HEK293 (cell line): ENCODE measurements at regions not wholly inside any gene's neighbourhood (a gene's known extent, or its start where the extent isn't known, plus 50 kb on each side); places are given as distances from the start of the nearest gene placed in this dataset.

Experiments used
- CTCF ChIA-PET: fragments of 350-600 bp; formaldehyde crosslinking; extraction: SDS; loops from one replicate; lab custom pipeline; 2021; ENCODE audit warnings: antibody characterized with exemption; lab: Yijun Ruan, JAX
- POLR2A ChIA-PET: fragments of 300-600 bp; formaldehyde crosslinking; extraction: SDS; loops from one replicate; lab custom pipeline; 2020; ENCODE audit warnings: antibody characterized with exemption, inconsistent platforms; lab: Yijun Ruan, JAX
- H3K27ac ChIP-seq: fragments of 200-500 bp; sonication (Bioruptor generic); 2 replicates; pipeline ENCODE4 v1.5.1; 2014; ENCODE audit warnings: low read depth, low read length, control low read depth, inconsistent platforms; ENCODE audit errors: extremely low read depth
- H3K36me3 ChIP-seq, 2 experiments: fragments of 200-500 bp in 1 of 2; sonication (Bioruptor generic) in 1 of 2; 1 replicate in 1 of 2; 2 replicates in 1 of 2; pipeline ENCODE4 v1.5.1; 2014 to 2017; ENCODE audit warnings: inconsistent platforms in 2 of 2, low read length in 2 of 2; ENCODE audit not compliant: control insufficient read depth in 2 of 2, insufficient read depth in 1 of 2
- H3K4me1 ChIP-seq: fragments of 200-500 bp; sonication (Bioruptor generic); 2 replicates; pipeline ENCODE4 v1.5.1; 2014; ENCODE audit warnings: mild to moderate bottlenecking, low read length, inconsistent platforms; ENCODE audit not compliant: control insufficient read depth, insufficient read depth
- H3K4me3 ChIP-seq: 2 replicates; pipeline ENCODE4 v1.5.1; 2011; ENCODE audit warnings: low read depth, mild to moderate bottlenecking, control low read depth, low read length, moderate library complexity
- H3K9me3 ChIP-seq: fragments of 200-500 bp; sonication (Bioruptor generic); 2 replicates; pipeline ENCODE4 v1.5.1; 2014; ENCODE audit warnings: low read depth, low read length, inconsistent platforms; ENCODE audit not compliant: control insufficient read depth, insufficient read depth
- KLF10 ChIP-seq: fragments of 450-650 bp; IDR thresholded peaks from 2 replicates; pipeline ENCODE4 v1.5.1; 2018; ENCODE audit warnings: missing biosample characterization, mild to moderate bottlenecking, missing genetic modification characterization
- REPIN1 ChIP-seq: fragments of 450-650 bp; formaldehyde crosslinking; IDR thresholded peaks from 2 replicates; pipeline ENCODE4 v1.5.1; 2017; ENCODE audit warnings: missing biosample characterization, missing genetic modification characterization, low read depth
- SP2 ChIP-seq: fragments of 450-650 bp; formaldehyde crosslinking; IDR thresholded peaks from 2 replicates; pipeline ENCODE4 v1.5.1; 2016; ENCODE audit warnings: missing biosample characterization, missing genetic modification characterization
- YY2 ChIP-seq: fragments of 450-650 bp; formaldehyde crosslinking; IDR thresholded peaks from 2 replicates; pipeline ENCODE4 v1.5.1; 2016; ENCODE audit warnings: missing biosample characterization, missing genetic modification characterization
- ZBTB17 ChIP-seq: fragments of 450-650 bp; formaldehyde crosslinking; IDR thresholded peaks from 2 replicates; pipeline ENCODE4 v1.5.1; 2016; ENCODE audit warnings: missing biosample characterization, missing genetic modification characterization
- ZBTB7A ChIP-seq: fragments of 450-650 bp; formaldehyde crosslinking; IDR thresholded peaks from 2 replicates; pipeline ENCODE4 v1.5.1; 2016; ENCODE audit warnings: low read depth, missing biosample characterization, missing genetic modification characterization
- ZFP41 ChIP-seq: fragments of 450-650 bp; formaldehyde crosslinking; IDR thresholded peaks from 2 replicates; pipeline ENCODE4 v1.5.1; 2016; ENCODE audit warnings: missing biosample characterization, missing genetic modification characterization, borderline replicate concordance
- ZNF169 ChIP-seq: fragments of 450-650 bp; formaldehyde crosslinking; IDR thresholded peaks from 2 replicates; pipeline ENCODE4 v1.5.1; 2016; ENCODE audit warnings: missing biosample characterization, missing genetic modification characterization
- ZNF2 ChIP-seq: fragments of 450-650 bp; formaldehyde crosslinking; IDR thresholded peaks from 2 replicates; pipeline ENCODE4 v1.5.1; 2016; ENCODE audit warnings: missing biosample characterization, missing genetic modification characterization
- ZNF239 ChIP-seq: fragments of 450-650 bp; formaldehyde crosslinking; IDR thresholded peaks from 2 replicates; pipeline ENCODE4 v1.5.1; 2016; ENCODE audit warnings: missing biosample characterization, missing genetic modification characterization
- ZNF248 ChIP-seq: fragments of 450-650 bp; formaldehyde crosslinking; IDR thresholded peaks from 2 replicates; pipeline ENCODE4 v1.5.1; 2017; ENCODE audit warnings: missing biosample characterization, missing genetic modification characterization
- ZNF292 ChIP-seq: fragments of 450-650 bp; formaldehyde crosslinking; IDR thresholded peaks from 2 replicates; pipeline ENCODE4 v1.5.1; 2016; ENCODE audit warnings: low read depth, missing biosample characterization, missing genetic modification characterization, borderline replicate concordance
- ZNF350 ChIP-seq: fragments of 450-650 bp; formaldehyde crosslinking; IDR thresholded peaks from 2 replicates; pipeline ENCODE4 v1.5.0; 2017; ENCODE audit warnings: missing biosample characterization, mild to moderate bottlenecking, missing genetic modification characterization
- ZNF433 ChIP-seq: fragments of 450-650 bp; formaldehyde crosslinking; IDR thresholded peaks from 2 replicates; pipeline ENCODE4 v1.5.1; 2016; ENCODE audit warnings: missing biosample characterization, missing genetic modification characterization, low read depth
- ZNF473 ChIP-seq: fragments of 450-650 bp; formaldehyde crosslinking; IDR thresholded peaks from 2 replicates; pipeline ENCODE4 v1.5.1; 2017; ENCODE audit warnings: missing biosample characterization, missing genetic modification characterization
- ZNF501 ChIP-seq: fragments of 450-650 bp; formaldehyde crosslinking; IDR thresholded peaks from 2 replicates; pipeline ENCODE4 v1.5.1; 2016; ENCODE audit warnings: missing biosample characterization, missing genetic modification characterization
- ZNF560 ChIP-seq: fragments of 450-650 bp; formaldehyde crosslinking; IDR thresholded peaks from 2 replicates; pipeline ENCODE4 v1.5.1; 2017; ENCODE audit warnings: missing biosample characterization, missing genetic modification characterization, borderline replicate concordance
- ZNF600 ChIP-seq: fragments of 450-650 bp; formaldehyde crosslinking; IDR thresholded peaks from 2 replicates; pipeline ENCODE4 v1.5.1; 2016; ENCODE audit warnings: missing biosample characterization, missing genetic modification characterization
- ZNF610 ChIP-seq: fragments of 450-650 bp; formaldehyde crosslinking; IDR thresholded peaks from 2 replicates; pipeline ENCODE4 v1.5.1; 2016; ENCODE audit warnings: missing biosample characterization, missing genetic modification characterization, borderline replicate concordance
- ZNF654 ChIP-seq: fragments of 450-650 bp; formaldehyde crosslinking; IDR thresholded peaks from 2 replicates; pipeline ENCODE4 v1.5.1; 2016; ENCODE audit warnings: low read depth, missing biosample characterization, missing genetic modification characterization
- ZNF677 ChIP-seq: fragments of 450-650 bp; IDR thresholded peaks from 2 replicates; pipeline ENCODE4 v1.5.0; 2018; ENCODE audit warnings: missing biosample characterization, mild to moderate bottlenecking, missing genetic modification characterization, moderate library complexity
- ZNF701 ChIP-seq: fragments of 450-650 bp; formaldehyde crosslinking; IDR thresholded peaks from 2 replicates; pipeline ENCODE4 v1.5.1; 2016; ENCODE audit warnings: missing biosample characterization, missing genetic modification characterization
- ZNF837 ChIP-seq: fragments of 450-650 bp; formaldehyde crosslinking; IDR thresholded peaks from 2 replicates; pipeline ENCODE4 v1.5.1; 2016; ENCODE audit warnings: missing biosample characterization, missing genetic modification characterization
- TF ChIP-seq, protein P1 (sequence below): fragments of 450-650 bp; formaldehyde crosslinking; IDR thresholded peaks from 2 replicates; pipeline ENCODE4 v1.5.1; 2016; ENCODE audit warnings: missing biosample characterization, missing genetic modification characterization
- TF ChIP-seq, protein P2 (sequence below): fragments of 450-650 bp; formaldehyde crosslinking; IDR thresholded peaks from 2 replicates; pipeline ENCODE4 v1.5.1; 2016; ENCODE audit warnings: missing biosample characterization, missing genetic modification characterization
- TF ChIP-seq, protein P3 (sequence below): fragments of 450-650 bp; formaldehyde crosslinking; IDR thresholded peaks from 2 replicates; pipeline ENCODE4 v1.5.1; 2017; ENCODE audit warnings: missing biosample characterization, missing genetic modification characterization
- TF ChIP-seq, protein P4 (sequence below): IDR thresholded peaks from 2 replicates; pipeline ENCODE4 v1.6.1; 2011; ENCODE audit warnings: mild to moderate bottlenecking, low read depth, low read length, borderline replicate concordance

DNA sequence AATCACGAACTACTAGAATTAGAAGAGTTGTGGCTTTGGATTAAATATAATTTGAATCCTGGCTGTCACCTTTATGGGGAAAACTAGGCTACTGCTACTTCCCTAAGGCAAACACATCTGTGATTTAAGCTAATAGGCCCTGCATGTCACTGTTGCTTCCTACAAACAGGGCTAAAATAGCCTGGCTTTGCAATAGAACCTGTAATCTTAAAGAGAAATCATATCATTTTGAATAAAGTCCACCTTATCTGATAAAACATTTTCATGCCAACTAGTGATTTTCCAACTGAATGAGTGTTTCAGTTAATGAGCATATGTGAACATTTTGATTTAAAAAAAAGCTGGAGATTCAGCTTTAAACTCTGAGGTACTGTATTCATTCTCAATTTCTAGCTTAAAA, 208.0 kb downstream of the GPR37 start (continued):
- TF ChIP-seq, protein P1, sequence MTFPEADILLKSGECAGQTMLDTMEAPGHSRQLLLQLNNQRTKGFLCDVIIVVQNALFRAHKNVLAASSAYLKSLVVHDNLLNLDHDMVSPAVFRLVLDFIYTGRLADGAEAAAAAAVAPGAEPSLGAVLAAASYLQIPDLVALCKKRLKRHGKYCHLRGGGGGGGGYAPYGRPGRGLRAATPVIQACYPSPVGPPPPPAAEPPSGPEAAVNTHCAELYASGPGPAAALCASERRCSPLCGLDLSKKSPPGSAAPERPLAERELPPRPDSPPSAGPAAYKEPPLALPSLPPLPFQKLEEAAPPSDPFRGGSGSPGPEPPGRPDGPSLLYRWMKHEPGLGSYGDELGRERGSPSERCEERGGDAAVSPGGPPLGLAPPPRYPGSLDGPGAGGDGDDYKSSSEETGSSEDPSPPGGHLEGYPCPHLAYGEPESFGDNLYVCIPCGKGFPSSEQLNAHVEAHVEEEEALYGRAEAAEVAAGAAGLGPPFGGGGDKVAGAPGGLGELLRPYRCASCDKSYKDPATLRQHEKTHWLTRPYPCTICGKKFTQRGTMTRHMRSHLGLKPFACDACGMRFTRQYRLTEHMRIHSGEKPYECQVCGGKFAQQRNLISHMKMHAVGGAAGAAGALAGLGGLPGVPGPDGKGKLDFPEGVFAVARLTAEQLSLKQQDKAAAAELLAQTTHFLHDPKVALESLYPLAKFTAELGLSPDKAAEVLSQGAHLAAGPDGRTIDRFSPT (tag by site-specific recombination), result no peak

DNA sequence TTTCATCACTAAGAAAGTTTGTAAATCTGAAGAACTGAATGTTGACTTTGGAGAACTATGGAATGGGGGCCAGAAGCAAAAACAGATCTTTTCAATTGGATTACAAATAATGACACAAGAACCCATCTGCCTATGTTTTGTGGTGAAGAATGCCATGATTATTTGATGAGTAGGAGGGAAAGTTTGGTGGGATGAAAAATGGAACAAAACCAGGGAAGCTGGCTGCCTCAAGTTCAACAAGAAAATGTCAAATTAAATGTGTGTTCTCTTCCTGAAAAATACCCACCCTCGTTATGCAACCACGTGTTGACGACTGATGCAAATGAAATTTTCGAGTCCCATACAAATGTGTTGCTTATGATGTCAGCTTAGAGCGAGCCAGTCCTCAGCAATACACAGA, 208.5 kb downstream of the GPR37 start:
- TF ChIP-seq ZNF501 (tag by site-specific recombination), result no peak
- no peak for TF ChIP-seq ZFP41 (tag by site-specific recombination)
- TF ChIP-seq ZNF350 (tag by site-specific recombination), result no peak
- no peak for TF ChIP-seq ZNF169 (tag by site-specific recombination)
- TF ChIP-seq ZNF560 (tag by site-specific recombination), result no peak
- TF ChIP-seq ZNF837 (tag by site-specific recombination), result no peak
- TF ChIP-seq ZNF292 (tag by site-specific recombination), result no peak
- TF ChIP-seq ZBTB7A (tag by site-specific recombination), result no peak
- TF ChIP-seq ZNF239, result no peak
- TF ChIP-seq, protein P2, sequence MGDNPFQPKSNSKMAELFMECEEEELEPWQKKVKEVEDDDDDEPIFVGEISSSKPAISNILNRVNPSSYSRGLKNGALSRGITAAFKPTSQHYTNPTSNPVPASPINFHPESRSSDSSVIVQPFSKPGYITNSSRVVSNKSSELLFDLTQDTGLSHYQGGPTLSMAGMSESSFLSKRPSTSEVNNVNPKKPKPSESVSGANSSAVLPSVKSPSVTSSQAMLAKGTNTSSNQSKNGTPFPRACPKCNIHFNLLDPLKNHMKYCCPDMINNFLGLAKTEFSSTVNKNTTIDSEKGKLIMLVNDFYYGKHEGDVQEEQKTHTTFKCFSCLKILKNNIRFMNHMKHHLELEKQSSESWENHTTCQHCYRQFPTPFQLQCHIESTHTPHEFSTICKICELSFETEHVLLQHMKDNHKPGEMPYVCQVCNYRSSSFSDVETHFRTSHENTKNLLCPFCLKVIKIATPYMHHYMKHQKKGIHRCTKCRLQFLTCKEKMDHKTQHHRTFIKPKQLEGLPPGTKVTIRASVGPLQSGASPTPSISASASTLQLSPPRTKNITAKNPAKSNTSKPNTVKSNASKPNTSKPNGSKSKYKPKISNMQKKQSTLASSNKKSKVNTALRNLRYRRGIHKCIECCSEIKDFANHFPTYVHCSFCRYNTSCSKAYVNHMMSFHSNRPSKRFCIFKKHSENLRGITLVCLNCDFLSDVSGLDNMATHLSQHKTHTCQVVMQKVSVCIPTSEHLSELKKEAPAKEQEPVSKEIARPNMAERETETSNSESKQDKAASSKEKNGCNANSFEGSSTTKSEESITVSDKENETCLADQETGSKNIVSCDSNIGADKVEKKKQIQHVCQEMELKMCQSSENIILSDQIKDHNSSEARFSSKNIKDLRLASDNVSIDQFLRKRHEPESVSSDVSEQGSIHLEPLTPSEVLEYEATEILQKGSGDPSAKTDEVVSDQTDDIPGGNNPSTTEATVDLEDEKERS, result no peak
- TF ChIP-seq SP2 (tag by site-specific recombination), result no peak
- no peak for TF ChIP-seq ZNF701 (tag by site-specific recombination)
- no peak for TF ChIP-seq ZNF248 (tag by site-specific recombination)
- no peak for TF ChIP-seq REPIN1 (tag by site-specific recombination)
- no peak for TF ChIP-seq ZBTB17 (tag by site-specific recombination)
- no peak for TF ChIP-seq ZNF433 (tag by site-specific recombination)
- no peak for TF ChIP-seq ZNF654 (tag by site-specific recombination)
- no peak for TF ChIP-seq KLF10 (tag by site-specific recombination)
- TF ChIP-seq, all 188 proteins: peak for 0
- Histone ChIP-seq H3K36me3 (no peaks in the 10 kb centered on the region), H3K9me3 (no peaks in the 10 kb centered on the region), H3K4me1 (no peaks in the 10 kb centered on the region), H3K4me3 (no peak overlapping the region), H3K27ac (no peak overlapping the region)
- CTCF ChIA-PET, result no interaction called here
- POLR2A ChIA-PET, result no interaction called here

DNA sequence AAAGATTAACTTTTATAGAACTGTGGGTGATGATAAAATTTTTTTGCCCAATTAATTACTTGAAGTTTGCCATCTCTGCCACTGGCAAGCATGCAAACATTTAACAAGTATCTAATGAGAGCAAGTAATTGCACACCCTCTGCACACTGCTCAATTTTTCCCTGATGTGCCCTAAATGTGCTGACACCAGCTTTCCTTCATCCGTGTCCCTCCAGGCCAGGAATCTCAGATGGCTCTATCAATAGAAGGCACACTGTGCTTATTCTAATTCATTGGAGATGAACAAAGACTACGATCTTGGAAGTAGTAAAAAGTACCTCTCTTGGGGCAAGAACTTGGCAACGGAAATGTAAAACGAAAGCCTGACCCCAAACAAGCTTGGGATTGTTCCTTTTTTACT, 212.1 kb downstream of the GPR37 start:
- CTCF ChIA-PET, result no interaction called here
- no peak overlapping the region for H3K4me3 ChIP-seq
- no peak for TF ChIP-seq ZNF473 (tag by site-specific recombination)
- TF ChIP-seq ZNF677 (tag by site-specific recombination), result no peak
- no peak for TF ChIP-seq ZNF600 (tag by site-specific recombination)
- no peak for TF ChIP-seq YY2 (tag by site-specific recombination)
- TF ChIP-seq ZNF2 (tag by site-specific recombination), result no peak
- TF ChIP-seq, protein P3, sequence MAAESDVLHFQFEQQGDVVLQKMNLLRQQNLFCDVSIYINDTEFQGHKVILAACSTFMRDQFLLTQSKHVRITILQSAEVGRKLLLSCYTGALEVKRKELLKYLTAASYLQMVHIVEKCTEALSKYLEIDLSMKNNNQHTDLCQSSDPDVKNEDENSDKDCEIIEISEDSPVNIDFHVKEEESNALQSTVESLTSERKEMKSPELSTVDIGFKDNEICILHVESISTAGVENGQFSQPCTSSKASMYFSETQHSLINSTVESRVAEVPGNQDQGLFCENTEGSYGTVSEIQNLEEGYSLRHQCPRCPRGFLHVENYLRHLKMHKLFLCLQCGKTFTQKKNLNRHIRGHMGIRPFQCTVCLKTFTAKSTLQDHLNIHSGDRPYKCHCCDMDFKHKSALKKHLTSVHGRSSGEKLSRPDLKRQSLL, result no peak
- TF ChIP-seq, protein P4, sequence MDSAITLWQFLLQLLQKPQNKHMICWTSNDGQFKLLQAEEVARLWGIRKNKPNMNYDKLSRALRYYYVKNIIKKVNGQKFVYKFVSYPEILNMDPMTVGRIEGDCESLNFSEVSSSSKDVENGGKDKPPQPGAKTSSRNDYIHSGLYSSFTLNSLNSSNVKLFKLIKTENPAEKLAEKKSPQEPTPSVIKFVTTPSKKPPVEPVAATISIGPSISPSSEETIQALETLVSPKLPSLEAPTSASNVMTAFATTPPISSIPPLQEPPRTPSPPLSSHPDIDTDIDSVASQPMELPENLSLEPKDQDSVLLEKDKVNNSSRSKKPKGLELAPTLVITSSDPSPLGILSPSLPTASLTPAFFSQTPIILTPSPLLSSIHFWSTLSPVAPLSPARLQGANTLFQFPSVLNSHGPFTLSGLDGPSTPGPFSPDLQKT, result no peak
- no peak for TF ChIP-seq ZNF610

More for the DNA sequence above, 212.1 kb downstream of the GPR37 start:
- H3K36me3 ChIP-seq, result no peaks in the 10 kb centered on the region
- no peaks in the 10 kb centered on the region for H3K4me1 ChIP-seq
- no peaks in the 10 kb centered on the region for H3K9me3 ChIP-seq
- POLR2A ChIA-PET, result no interaction called here
- H3K27ac ChIP-seq, result no peak overlapping the region
